ENCODE measurements at regions not wholly inside any gene's neighbourhood (a gene's known extent, or its start where the extent isn't known, plus 50 kb on each side); places are given as distances from the start of the nearest gene placed in this dataset.

DNA sequence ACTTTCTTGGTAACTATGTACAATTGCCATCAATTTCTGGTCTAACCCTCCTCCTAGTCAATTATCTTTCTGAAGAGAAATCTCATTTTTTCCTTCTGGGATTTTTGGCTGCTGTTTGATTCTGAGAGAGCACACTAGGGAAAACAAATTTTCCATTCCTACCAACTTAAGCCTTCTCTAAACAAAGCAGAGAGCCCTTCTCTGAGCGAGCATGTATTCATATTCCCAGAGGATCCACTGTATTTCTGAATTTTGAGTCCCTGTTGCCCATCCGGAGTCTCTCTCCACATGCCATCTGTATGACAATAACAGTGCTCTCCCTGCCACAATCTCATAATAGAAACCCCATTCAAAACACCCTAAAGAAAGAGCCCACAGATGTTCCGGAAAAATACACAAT lies 78.5 kb downstream of the MAIP1 start:
- no peak for TF ChIP-seq YY1 (IDR thresholded peaks at IDR 0.05; ENCODE audit: insufficient read depth, insufficient read length)
- no peak for TF ChIP-seq ZNF274 (IDR thresholded peaks at IDR 0.05; ENCODE audit: low read depth, low read length)
- no peak for TF ChIP-seq SUZ12 (IDR thresholded peaks at IDR 0.05; ENCODE audit: extremely low read depth, insufficient read depth, insufficient read length)
